Left hindlimb (tissue), 1 donor: ENCODE measurements at regions not wholly inside any gene's neighbourhood (a gene's known extent, or its start where the extent isn't known, plus 50 kb on each side); places are given as distances from the start of the nearest gene placed in this dataset.
A peak's percentile ranks its signal among the peaks of the same experiment; 100 is the strongest.
"Not testable (repeated sequence)": the region's sequence is repeated elsewhere in the genome, so short reads cannot be mapped to it uniquely, and the experiment has no call there.

Experiments
- DNase-seq: peaks from one replicate; pipeline ENCODE4 v3.0.0-alpha.2; 2018

DNA sequence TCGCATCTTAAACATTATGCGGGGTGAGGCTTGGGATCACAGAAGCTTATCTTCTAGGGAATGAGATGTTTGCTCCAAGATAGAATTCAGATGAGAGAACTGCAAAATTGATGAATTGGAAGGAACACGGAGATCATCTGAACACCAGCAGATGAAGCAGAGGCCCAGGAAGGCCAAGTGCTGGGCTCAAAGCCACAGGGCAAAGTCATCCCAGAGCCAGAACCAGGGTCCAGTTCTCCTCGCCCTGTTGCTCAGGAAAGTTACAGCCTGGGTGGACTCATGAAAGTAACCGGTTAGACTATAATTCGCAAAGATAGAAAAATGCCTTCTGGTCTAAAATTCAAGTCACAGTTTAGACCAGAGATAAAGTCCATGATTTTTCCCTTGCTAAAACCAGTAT lies 456.1 kb upstream of the ID2 start:
- DNase-seq, result no peak

DNA sequence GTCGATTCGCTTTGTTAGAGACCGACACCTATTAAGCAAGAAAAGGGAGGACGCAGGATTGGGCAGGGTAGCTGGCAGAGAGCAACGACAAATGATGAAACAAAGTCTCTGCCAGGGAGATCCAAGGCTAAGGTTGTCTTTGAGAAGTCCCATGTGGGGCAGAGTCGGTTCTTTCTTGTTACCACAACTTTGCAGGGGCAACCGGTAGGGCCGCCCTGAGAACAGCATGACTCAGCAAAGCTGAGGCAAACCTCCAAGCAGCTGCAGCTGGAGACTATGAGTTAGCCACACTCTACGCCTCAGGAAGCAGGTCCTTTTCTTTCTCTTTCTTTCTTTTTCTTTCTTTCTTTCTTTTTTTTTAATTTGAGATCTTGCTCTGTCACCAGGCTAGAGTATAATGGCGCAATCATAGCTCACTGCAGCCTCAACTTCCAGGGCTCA lies 452.3 kb upstream of the ID2 start:
- no peak for DNase-seq

DNA sequence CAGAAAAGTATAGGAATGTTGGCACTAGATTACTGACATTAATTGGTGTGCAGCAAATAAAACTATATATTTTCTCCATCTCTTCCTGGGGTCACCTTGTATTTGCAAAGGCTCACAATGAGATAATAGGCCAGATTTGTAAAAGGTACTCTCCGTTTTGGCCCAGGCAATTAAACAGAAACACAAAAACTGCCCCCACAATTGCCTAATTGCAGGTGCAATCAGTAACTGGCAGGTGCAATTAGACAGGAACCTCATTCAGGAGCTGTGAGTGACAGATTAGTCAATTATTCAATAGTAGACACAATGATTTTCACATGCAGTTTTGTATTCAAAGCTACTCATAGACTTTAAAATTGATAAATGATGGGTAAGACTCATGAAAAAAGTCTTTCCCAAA lies 451.4 kb upstream of the ID2 start:
- no peak for DNase-seq

DNA sequence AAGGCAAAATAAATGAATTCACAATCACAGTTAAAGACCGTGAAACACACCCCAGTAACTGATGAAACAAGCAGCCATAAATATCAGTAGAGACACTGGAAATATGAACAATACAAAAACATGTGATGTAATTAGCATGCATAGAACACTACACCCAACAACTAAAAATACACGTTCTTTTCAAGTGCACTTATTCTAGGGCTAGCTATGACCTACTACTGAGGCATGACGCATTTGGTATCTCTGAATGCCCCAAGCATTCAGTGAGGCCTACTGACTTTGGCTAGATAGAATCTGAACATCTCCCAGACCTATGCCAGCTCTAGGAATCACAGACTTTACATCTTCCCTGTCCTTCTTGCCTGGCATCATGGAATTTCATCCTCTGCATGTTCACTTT lies 450.0 kb upstream of the ID2 start:
- DNase-seq, result no peak

DNA sequence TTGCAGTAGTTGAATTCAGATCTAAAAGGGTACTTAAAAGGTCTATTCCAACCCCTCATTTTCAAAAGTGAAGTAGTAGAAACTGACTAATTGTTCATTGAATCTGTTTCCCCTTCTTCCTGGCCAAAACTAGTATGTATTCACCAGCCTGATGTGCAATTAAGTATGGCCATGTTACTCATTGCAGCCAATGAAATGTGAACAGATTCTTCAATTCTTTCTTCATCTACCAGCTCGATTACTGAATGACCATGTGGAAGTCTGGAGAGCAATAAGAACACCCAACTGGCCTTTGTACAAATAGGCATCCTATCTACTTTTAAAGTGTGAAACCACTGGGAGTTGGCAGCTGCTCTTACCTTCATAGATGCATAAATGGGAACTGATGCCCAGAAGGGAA lies 449.0 kb upstream of the ID2 start:
- no peak for DNase-seq

DNA sequence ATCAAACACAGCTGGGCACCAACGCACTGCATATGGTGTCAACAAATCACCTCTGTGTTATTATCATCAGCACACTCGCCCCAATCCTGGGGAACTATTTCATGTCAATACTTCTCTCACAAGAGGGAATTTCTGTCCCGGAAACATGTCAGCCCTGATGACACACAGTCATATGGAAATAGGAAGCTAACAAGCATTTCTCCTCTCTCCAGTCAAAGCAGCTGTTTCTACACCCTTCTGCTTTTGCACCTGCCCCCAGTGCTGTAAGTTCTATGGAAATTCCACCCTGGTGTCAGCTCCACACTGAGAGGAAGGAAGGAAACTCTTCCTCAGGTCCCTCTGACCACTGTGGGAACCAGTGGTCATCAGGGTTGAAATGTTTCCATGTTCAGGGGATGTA lies 447.6 kb upstream of the ID2 start:
- no peak for DNase-seq

DNA sequence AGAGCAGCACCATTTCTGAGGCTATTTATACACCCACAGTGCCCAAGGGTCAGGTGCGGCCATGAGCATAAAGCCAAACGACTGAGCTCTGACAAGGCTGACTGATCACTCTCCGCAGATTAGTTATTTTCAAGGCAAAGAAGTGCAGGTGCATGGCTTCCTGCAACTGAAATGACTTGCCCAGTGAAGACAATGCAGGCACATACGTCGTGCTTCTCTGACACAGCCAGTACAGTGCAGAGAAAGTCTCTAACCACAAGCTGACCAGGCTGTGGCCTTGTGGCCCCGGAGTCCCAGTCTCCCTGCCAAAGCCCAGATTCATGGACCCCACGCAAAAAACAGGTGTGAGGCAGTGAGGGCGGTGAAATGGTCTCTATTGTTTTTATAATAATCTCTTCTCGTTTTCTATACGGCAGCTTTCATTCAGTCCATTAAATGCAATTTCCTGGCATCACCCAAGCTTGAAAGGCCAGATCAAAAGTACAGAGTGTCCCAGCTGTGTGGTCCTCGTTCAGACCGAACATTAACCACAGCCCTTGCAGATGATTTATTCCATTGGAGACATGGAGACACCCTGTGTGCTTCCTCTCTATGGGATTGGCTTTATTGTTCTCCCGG lies 447.0 kb upstream of the ID2 start:
- DNase-seq, result no peak

DNA sequence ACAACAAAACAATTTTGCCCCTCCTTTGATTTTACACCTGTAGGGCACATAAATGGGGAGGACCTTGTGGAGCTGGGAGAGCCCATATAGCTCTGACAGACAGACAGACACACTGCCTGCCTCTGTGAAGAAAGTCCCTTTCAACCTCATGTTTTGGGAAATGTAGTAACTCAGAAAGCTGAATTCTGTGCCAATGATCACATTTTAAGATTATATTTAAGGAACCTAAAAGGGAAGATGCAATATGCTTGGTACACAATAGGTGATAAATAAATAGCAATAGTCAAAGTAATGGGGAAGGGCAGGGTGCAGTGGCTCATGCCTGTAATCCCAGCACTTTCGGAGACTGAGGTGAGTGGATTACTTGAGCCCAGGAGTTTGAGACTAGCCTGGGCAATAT lies 446.4 kb upstream of the ID2 start:
- no peak for DNase-seq

DNA sequence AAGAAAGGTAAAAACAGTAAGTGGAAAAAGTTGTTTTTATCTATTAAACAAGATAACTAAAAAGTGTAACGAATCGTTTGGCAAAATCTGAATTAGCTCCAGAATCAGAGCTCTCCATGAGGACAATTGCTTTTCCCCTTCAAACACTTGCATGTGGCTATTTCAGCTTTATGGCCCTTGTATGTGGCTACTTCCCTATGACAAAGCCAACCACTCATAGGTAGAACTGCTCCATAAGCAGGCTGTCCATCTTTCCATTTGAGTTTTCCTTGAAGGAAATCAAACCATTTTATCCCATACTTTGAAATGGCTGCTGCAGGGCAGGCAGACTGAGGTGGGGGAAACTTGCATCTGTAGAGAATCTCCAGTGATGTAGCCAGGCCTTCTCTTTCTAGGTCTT lies 445.5 kb upstream of the ID2 start:
- DNase-seq, result no peak

DNA sequence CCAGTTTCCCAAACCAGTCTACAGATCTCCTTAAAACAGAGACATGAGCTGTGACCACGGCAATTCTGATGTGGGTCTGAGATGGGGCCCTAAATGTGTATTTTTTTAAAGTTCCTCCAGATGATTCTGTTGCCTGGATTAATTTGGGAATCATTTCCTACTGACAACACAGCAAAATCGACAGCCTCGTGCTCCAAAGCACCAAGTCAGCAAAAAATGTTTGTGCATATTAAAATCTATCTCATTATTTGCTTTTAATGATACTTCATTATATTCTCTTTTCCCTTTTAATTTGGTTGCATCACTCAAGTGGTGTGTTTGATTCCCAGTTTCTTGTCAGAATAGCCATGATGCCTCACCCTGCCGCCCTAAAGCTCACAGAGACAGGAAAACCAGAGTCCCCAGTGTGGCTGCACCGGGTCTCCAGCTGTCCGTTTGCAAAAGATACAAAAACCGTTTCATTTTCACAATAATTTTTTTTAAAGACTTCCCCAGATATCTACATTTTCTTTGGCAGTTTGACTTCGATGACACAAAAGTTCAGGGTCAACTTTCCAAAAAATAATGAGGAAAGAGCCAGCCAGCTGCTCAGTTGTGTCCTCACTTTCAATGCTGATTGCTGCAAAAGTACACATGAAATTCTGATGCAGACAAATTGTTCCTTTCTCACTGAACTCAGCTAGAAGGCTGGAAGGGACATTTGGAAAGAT lies 443.2 kb upstream of the ID2 start:
- no peak for DNase-seq

DNA sequence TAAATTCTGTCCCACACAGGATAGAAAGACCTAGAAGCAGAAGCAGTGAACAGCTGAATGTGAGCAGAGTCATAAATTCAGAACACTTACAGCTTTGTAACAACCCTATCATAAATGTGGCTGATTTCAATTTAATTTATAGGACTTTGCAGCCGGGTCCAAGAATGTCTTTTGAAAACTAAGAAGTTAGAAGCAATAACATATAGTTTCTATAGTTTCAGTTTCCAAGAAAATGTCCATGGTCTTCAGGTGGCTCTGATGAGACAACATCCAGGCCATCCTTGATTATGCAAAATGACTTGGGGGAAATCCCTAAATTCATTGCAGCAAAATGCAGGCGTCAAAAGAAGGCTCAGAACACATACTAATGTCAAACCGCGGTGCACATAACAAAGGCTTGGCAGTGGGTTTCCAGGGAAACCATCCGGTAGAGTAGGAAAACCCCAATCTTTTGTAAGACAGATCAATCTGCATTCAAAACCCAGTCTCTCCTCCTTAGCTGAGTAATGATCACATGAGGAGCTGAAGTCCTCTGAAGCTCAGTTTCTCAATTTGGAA lies 442.2 kb upstream of the ID2 start:
- no peak for DNase-seq

DNA sequence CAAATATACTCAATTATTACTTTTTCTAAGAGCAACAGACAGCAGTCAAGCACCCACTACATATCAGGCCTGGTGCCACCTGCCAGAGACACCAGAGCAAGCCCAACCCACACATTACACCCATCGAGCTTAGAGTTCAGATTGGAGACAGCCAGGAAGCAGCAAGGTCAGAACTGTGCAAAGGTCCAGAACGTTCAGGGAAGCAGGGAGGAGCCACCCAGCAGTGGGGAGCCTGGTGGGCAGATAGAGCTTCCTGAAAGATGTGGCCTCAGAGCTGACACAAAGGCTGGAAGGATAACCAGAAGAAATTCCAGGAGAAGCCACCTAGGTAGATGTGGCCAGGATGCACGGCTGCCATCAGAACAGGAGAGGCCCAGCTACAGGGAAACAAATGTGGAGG lies 440.5 kb upstream of the ID2 start:
- no peak for DNase-seq

DNA sequence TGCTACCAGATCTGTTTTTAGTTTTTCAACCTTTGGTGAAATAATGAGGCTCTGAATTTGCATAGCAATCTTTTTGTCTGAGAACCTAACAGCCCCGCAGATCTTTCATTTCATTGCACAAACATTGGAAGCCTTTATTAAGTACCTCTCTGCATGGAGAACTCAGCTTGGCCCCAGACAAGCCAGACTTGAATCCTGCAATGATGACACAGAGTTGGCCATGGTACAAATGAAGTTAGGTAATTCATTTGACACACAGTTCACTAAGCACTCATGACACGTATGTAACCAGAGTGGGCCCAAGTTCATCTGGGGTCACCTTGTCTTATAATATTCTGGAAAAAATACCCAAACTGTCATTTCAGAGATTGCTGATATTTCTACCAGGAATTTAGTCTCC lies 439.1 kb upstream of the ID2 start:
- DNase-seq, result no peak

DNA sequence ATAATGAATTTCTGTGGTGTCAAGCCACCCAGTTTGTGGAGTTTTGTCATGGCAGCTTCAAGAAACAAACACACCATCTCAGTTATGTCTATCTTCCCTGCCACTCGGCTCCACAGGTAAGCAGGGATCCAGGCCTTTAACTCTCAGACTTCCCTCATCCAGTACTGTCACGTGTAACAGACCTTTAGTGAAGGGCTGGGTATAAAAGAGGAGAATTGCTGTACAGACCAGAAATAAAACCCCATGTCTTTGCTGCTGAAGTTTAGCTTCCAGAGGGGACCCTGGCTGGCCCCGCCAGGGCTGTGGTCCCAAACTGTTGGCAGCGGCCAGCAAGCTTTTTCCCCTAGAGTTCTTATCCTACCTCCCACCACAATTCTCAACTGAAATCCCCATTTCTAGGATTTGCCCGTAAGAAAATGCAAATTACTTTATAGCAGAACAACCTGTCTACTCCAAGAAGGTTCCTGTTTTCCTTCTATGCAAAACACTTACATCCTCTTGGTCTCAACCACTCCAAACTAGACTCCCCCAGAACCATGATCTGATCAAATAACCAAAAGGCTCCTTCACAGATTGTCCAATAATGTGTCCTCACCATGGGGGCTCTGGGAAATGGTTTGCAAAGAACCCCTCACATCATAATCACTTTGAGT lies 438.0 kb upstream of the ID2 start:
- DNase-seq, result no peak

DNA sequence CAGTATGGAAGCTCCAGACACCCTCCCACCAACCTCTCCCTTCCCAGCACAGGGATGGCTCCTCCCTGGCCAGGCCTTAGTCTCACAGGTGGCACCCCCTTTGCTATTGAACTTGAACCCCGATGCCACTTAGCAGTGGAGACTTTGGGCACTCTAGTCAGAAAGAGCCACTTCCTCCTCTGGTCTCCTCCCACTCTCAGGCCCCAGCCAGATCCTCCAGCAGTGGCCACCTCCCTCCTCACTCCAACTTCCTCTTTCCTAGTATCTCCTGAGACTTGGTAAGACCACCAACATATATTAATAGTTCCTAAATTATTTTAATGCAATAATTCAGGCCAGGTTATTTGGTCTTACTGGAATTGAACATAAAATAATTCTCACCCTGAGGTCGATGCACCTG lies 437.2 kb upstream of the ID2 start:
- DNase-seq, result no peak

DNA sequence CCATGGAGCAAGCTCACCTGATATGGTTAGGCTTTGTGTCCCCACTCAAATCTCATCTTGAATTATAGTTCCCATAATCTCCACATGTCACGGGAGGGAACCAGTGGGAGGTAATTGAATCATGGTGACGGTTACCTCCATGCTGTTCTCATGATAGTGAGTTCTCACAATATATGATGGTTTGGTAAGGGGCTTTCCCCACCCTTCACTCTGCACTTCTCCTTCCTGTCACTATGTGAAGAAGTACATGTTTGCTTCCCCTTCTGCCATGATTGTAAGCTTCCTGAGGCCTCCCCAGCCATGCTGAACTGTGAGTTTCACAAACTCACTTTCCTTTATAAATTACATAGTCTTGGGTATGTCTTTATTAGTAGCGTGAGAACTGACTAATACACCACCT lies 435.7 kb upstream of the ID2 start:
- no peak for DNase-seq

DNA sequence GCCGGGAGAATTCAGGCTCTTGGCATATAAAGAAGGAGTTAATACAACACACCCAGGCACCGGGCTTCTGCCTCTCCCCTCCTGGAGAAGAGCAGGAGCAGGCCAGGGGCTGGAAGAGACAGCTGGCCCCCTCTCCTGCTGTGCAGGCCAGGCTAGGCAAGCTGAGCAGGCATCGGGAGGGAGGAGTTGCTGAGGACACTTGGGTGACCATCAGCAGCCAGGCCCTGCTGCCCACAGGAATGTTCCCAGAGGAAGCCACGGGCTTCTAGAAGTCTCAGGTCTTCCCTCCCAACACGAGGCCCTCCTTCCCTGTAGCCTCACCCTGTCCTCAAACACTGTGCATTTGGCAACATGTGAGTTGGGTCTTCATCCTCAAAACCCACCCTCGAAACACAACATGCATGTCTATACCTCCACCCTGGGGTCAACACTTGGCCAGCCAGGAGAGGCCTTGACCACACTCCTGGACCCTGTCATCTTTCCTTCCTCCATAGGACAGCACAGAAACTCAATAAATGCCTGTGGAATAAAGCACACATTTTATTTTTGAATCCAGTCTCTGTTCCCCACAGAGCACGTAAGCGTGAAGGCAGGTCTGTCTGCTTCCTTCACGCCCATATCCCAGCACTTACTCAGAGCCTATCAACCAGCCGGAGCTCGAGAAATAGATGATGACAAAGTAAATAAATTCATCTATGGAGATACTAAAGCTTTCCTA lies 433.8 kb upstream of the ID2 start:
- no peak for DNase-seq

DNA sequence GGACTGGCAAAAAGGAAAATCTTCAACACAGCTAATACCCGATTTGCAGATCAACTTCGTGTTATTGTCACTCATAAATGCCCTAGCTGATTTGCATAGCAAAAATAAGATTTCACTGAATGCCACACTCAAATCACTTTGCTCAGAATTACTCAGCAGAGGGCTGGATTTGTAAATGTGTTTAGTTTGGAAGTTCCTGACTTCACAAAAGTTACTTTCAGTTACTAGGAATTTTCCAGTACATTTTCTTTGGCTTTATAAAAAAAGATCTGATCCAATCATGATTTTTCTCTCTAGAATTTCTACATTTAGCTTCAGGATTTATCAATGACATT lies 433.3 kb upstream of the ID2 start:
- DNase-seq, result no peak

DNA sequence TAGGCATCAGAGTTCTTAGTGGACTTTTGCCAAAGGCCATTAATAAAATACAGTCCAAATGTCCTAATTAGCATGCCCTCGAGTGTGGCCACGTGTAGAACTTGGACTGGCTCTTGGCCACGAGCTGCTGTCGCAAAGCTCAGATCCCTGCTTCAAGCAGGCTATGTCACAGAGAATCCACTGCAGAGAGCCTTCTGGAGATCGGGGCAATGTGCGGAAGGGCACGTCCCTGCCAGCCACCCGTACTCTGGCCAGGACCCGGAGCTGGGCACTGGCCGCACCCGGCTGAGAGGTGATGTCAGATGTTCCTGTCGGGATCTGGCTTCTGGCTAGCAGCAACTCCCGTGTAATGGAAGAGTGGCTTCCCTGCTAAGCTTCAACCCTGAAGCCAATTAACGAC lies 432.7 kb upstream of the ID2 start:
- peak; percentile 61 for DNase-seq

DNA sequence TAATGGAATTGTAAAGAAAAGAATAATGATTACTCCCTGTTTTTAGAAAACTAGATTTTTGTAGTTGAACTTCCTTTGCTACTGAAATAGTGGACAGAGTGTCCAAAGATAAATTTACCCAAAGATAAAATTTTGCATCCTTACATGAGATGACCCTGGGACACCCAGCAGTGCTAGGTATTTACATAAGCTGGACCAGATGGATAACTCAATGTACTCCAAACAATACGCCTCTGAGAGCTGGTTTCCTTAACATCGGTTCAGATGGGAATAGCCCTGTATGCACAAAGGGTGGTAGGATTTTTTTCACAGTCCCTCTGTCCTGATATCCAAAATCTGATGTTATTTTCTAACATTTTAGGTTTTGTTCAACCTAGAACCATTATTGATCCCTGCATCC lies 432.1 kb upstream of the ID2 start:
- no peak for DNase-seq

DNA sequence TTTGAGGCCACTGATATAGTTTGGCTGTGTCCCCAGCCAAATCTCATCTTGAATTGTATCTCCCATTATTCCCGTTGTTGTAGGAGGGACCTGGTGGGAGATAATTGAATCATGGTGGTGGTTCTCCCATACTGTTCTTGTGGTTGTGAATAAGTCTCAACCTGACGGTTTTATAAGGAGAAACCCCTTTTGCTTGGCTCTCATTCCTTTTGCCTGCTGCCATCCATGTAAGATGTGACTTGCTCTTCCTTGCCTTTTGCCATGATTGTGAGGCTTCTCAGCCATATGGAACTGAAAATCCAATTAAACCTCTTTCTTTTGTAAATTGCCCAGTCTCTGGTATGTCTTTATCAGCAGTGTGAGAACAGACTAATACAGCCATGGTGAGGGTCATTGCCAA lies 431.6 kb upstream of the ID2 start:
- DNase-seq, result not testable (repeated sequence)

DNA sequence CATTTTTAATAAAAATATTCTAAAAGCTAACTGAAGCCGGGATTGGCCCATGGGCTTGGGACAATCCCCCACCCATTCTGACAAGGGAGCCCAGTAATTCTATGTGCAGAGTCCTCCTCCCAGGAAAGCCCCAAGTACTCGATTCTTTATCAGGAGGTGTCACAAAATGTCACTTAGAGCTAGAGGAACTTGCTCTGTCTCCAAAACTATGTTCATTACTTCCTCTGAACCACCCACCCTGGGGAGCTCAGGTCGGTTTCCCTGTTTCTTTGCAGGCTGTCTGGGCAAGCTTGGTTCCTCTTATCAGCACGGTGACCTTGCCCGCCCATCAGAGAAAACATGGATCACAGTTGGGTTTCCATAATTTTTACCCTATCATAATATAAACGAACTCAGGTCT lies 430.6 kb upstream of the ID2 start:
- DNase-seq, result no peak

DNA sequence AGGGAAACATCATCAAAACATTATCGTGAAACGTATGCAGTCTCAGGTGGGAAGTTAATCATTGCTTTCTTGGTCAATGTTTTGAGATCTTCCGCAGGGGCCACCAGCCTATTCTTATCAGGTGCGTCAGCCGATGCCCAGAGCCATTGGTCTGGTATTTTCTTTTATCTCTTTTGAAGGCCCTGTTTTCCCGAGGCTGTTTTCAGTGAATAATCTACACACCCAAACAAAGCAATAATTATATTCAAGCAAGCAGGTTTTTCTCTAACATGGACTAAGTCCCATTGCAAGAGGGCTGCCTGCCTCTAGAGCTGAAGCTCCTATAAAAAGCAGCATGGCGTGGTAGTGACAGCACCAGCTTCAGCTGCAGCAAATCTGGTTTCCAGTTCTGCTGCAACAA lies 430.0 kb upstream of the ID2 start:
- no peak for DNase-seq
